ENCODE measurements at regions not wholly inside any gene's neighbourhood (a gene's known extent, or its start where the extent isn't known, plus 50 kb on each side); places are given as distances from the start of the nearest gene placed in this dataset.

DNA sequence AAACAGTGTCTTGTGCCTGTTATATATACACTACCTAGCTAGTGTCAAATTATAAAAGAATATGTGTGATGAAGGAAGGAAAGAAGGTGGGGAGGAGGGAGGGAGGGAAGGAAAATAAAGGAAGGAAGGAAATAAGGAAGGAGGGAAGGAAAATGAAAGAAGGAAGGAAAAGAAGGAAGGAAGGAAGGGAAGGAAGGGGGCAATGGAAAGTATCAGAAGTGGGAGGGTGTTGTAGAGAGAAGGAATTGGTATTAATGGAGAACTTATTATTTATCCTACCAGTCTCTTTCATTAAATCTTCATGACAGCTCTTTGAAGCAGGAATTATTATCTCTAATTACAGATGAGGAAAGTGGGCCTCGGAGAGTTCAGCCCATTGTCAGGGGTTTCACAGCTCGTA is 202.4 kb downstream of the SAMD5 start:
- DNase-seq (ENCODE audit: low spot score) (no peak), ATAC-seq (no peak)

DNA sequence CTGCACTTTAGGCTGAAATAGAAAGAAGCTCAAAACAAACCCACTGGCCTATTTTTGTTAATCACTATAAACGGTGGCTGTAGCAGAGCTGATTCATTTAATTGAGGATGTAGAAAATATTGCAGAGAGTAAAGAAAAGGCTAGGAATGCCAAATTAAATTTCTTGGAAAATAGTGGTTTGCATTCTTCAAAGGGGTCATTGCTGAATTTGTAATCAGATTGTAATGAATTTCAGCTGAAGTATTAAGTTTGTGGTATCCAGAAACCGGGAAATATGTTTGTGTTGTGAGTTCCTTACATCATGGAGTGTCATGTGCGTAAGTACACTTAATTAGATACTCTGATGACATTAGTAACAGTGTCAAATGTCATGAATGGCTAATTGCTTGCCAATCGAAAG is 203.0 kb downstream of the SAMD5 start:
- ATAC-seq (no peak), DNase-seq (ENCODE audit: low spot score) (no peak)

DNA sequence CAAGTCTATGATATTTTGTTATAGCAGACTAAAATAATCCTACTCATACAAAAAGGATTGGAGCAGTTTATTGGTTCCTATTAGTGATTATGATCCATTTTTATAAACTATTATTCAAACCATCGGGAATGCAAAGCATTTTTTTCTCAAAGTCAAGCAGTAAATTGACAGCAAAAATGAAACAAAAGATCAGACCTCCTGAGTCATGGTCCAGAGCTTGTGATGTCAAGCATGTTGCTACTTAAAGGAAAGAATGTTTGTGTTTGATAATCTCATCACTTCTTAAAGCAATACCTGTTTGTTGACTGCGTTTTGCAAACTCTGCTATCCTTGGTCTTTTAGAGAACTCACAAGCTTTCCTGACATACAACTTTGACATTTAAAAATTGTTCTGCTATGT is 204.4 kb downstream of the SAMD5 start:
- ATAC-seq (no peak), DNase-seq (ENCODE audit: low spot score) (no peak)

DNA sequence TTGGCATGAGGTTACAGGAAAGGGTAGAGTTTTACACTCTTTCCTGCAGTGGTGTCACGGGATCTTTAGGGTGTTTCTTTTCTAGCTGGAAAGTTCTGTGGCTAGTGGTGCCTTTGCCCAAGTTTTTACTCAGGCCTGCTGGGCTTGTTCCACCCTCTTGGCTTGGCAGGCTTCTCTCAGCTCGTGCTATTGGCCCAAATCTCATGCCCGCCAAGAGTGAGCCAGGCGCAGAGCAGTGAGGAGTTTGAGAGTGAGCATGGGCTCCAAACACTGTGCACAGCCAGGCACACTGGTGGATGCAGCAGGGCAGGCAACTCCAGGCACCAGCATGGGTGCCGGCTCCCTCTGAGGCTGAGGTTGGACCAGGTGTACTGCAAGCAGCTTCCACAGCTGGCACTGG is 206.5 kb downstream of the SAMD5 start:
- ATAC-seq = no peak
- DNase-seq (ENCODE audit: low spot score) = no peak

DNA sequence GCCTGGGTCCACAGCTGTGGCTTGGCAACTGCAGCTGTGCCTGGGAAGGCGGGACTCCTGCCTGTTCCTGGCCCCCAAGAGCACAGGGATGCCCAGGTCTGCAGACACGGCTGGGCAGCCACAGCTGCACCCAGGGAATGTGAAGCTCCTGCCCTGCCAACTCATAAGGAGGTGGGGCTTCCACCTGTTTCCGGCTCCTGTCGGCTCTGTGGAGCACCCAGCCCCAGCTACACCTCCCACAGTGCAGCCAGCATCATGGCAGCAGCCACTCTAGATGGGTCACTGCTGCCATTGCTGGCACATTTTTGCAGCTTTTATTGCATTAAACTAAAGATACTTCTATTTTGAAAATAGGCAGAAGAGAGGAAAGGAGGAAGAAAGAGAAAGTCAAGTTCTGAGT is 207.9 kb downstream of the SAMD5 start:
- ATAC-seq (no peak), DNase-seq (ENCODE audit: low spot score) (no peak)

DNA sequence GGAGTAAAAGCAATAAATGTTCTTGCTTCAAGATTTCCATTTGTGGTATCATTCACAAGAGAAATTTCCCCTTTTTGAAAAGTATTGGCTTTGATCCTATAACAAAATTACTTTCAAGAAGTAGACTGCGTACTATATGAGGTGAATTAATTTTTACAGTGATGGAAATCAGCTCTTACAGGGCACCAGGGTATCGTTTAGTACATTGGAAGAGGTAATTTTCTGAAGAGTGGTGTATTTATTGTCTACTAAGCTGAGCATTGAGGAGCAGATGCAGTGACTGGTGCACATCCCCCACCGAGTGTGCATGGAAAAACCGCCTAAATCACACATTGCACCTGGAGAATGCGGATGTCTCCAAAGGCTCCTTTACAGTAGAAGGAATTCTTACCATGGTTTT is 209.5 kb downstream of the SAMD5 start:
- ATAC-seq = no peak

DNA sequence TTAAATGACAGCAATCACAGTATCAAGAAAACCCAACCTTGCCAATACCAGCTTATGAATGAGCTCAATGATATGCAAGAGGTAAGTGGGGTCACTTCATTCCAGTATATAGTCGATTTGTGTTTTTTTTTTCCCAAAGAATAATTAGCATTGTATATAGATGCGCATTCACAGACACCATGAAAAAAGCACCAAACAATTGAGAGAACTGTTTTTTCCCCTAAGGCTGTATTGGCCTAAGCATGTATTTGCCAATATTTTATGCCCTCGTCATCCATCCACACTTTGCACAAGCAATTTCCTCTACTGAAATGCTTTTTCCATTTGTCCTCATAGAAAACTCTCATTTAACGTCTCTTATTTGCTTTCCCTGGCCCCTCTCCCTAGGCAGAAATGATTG is 213.7 kb downstream of the SAMD5 start:
- DNase-seq (ENCODE audit: low spot score) (no peak), ATAC-seq (no peak)

More for the DNA sequence above, 209.5 kb downstream of the SAMD5 start:
- DNase-seq (ENCODE audit: low spot score) = no peak

DNA sequence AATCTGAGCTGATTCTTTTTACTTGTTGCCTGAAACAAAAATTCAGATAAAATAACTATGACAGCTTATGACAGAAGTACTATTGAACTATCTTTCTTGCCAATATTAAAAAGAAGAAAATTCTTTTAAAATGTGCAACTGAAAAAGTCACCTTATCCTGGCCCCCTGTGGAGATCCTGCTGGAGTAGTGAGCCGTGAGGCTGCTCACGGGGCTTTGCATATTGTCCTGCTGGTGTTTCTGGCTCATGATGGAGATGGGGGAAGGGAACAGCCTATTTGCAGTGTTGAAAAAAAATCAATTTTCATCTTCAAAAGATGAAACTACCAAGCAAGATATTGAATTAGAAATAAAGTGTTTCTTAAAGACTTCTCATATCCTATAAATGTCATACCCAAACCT is 216.0 kb downstream of the SAMD5 start:
- no peak for DNase-seq (ENCODE audit: low spot score)
- ATAC-seq = no peak

DNA sequence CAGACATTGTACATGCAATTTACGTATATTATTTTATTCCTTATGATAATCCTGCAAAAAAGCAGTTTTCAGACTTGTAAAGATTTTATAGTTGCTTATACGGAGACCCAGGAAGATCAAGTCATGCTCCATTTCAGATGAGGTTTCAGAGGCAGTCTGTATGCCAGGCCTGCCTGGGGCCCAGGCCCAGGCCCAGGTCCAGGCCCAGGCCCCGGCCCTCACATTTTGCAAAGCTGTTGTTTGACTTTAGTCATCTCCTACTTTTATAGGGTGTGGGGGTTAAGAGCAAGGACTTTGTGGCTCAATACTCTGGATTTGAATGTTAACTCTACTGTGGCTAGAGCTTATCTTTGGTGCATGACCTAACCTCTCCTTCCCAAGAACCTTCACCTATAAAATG is 217.9 kb downstream of the SAMD5 start:
- no peak for ATAC-seq
- no peak for DNase-seq (ENCODE audit: low spot score)

DNA sequence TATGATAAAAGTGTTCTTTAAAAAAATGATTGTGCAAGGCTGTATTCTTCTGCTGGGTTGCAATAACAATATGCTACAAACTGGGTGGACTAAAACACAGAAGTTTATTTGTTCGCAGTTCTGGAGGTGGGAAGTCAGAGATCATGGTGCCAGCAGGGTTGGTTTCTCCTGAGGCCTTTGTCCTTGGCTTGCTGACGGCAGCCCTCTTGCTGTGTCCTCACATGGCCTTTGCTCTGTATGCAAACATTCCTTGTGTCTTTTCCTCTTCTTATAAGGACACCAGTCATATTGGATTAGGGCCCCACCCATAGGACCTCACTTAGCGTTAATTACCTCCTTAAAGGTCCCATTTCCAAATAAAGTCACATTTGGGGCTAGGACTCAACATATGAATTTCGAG is 220.4 kb downstream of the SAMD5 start:
- no peak for ATAC-seq

DNA sequence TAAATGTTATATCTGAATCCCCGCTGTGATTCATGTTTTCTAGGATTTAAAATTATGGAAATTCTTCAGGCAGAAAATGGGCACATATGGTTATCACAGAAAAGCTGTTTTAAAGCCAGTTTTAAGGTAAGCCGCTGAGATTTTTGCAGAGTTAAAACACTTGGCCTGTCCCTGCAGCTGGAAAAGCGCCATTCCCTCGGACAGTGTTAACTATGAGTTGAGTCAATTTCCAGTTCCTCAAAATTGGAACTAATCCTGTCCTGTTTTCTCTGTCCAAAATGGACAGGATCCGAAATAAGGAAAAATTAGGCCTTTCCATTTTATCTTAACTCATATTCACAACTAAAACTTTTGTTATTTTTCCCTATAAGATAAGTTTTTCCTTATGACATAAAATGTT is 225.2 kb downstream of the SAMD5 start:
- DNase-seq (ENCODE audit: low spot score) (no peak), ATAC-seq (no peak)

More for the DNA sequence above, 220.4 kb downstream of the SAMD5 start:
- no peak for DNase-seq (ENCODE audit: low spot score)

DNA sequence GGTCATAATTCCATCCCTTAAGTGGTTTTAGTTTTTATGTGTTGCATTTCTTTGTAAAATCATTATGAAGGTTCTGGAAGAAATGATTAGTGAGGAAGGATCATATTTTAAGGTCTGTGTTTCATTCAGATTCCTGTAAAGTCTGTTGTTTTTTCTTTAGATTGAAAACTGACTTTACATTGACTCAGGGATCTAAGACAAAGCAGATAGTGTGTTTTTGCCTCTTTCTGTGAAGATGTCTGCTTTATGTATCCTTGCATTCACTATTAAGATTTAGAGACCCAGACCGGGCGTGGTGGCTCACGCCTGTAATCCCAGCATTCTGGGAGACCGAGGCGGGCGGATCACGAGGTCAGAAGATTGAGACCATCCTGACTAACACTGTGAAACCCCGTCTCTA is 225.7 kb downstream of the SAMD5 start:
- DNase-seq (ENCODE audit: low spot score) = no peak
- ATAC-seq = no peak

DNA sequence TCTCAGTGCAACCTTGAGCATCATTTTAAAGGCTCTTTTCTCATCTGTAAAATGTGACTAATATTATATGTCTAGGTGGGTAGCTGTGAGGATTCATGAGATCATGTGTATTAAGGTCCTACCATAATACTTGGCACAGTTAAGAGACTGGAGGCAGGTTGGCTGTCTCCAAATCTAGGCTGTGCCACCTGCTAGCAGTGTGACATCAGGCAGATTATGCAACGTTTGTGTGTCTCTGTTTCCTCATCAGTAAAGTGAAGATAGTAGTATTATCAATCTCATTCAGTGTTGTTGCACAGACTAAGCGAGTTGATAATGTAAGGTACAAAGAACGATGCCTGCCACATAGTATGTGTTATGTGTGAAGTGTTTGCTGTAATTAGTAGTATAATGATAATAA is 227.4 kb downstream of the SAMD5 start:
- DNase-seq (ENCODE audit: low spot score) (no peak), ATAC-seq (no peak)

DNA sequence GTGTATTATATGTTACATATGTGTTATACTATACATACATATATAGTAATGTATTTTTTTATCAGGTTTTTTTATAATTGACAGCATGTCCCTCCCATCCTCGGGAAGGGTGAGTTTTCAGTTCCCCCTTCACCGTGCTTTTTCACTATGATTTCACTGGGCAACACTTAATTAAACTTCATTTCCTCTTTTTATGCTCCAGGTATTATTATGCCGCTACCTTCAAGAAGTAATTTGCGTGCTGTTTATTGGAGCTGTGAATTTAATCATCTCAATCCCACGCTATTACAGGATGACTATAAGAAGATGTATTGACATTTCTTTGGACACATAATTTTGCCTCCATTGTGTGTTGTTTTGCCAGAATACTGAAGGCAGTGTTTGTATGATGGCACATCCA is 228.6 kb downstream of the SAMD5 start:
- DNase-seq (ENCODE audit: low spot score) = no peak
- ATAC-seq = no peak

DNA sequence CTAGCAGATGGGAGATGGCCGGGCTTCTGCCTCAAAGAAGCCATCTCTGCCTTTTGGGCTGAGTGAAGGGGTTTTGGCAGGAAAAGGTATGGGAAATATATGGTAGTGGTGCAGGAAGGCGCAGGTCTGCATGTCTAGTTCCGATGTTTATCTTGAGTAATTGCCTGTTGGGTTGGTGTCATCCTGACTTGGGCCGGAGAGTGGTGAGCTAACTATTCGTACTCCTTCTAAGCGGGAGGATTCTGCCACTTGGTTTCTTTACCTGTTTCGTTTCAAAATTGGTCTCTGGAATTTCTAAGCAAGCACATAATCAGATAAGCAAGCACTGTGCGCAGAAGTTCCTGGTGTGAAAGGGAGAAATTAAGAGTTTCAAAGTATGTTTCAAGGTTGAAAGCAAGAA is 229.6 kb downstream of the SAMD5 start:
- DNase-seq (ENCODE audit: low spot score) (no peak), ATAC-seq (no peak)

DNA sequence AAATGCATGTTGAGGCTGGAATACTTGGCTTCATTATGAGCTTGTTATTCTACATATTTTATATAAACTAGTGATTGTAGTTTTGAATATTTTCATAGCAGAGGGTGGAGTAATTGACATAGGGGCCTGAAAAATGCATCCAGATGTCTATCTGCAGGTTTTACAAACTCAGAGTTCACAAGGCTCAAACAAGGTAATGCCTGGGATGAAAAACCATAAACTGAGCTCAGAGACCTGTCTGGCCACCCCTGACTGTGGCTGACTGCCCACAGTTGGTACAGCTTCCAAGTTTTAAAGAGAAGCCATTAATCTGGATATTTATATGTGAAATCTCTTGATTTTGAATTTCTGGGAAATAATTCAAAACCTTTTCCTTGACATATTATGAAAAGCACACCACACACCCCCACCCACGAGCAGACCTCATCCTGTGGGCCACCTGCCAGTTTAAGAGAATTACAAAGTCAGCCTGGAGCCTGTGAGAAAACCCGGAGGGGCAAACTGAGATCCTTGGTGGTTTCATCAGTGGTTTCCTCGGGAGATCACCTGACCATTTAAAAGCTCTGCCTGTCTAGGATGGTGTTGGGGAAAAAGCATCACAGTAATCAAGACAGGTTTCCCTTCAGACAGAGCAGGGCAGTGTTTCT is 230.1 kb downstream of the SAMD5 start:
- ATAC-seq (no peak), DNase-seq (ENCODE audit: low spot score) (no peak)

DNA sequence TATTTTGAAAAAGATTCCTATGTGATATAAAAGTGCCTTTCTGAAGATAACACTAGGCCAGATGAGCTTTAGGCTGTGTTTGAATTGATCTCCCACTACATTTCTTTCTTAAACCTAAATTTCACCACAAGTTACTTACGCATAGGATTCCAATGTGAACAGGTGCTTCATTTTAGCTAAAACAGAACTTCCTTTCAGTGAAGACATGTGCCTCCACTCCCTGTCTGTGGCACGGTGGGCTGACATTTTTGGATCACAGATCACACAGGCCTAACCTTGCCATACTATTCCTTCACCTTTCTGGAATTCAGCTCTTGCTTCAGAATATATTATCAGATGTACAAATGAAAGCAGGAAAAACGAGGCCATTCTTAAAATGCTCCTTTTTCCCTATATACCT is 231.8 kb downstream of the SAMD5 start:
- ATAC-seq (no peak), DNase-seq (ENCODE audit: low spot score) (no peak)

DNA sequence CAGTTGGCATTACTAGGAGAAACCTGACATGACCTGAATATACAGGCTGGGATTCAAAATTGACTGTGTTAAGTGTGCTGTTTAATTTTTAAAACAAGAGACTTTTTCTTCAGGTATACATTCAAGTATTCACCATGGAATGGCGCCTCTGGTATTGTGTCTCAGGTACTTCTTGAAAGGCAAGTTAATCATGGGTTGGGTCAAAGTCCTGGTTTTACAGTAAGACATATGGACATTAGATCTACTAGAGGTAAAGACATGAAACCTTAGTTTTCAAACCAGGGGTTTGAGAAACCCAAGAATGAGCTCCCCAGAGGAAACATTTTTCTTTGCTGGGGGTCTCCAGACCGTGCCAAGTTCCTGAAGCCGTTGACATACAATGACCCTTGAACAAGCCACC is 232.4 kb downstream of the SAMD5 start:
- DNase-seq (ENCODE audit: low spot score) = no peak
- no peak for ATAC-seq

DNA sequence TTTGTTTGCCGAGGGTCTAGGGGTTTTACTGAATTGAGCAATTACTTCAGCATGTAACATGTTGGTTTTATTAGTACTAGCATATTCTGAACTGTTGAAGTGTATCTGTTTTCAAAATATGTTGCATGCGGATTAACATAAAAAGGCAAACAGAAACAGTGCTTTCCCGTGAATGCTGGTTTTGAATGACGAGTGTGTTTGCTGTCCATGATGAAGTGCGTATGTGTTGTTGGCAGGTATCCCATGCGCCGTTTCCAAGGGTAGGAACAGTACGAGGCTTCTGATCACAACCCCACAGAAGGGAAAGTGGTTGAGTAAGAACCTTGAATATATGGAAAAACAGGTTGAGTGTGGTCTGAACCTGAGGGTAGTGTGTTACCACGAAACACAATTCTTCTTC is 232.9 kb downstream of the SAMD5 start:
- ATAC-seq (no peak), DNase-seq (ENCODE audit: low spot score) (no peak)

DNA sequence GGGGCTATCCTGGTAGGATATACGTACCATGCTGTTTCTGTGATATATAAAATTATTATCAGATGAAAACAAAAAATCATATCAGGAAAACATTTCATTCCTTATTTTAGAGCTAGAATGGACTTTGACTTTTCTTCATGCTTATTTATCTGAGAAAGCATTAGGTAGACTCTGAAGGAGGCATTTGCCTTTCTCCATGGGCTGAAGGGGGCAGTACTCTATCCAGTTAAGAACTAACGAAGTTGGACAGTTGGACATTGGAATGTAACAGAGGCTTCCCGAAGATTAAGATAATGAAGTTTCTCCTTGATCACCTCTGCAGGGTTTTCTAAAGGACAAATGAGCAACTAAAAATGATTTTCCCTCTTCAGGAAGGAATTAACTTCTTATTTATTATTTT is 233.9 kb downstream of the SAMD5 start:
- no peak for ATAC-seq
- no peak for DNase-seq (ENCODE audit: low spot score)

DNA sequence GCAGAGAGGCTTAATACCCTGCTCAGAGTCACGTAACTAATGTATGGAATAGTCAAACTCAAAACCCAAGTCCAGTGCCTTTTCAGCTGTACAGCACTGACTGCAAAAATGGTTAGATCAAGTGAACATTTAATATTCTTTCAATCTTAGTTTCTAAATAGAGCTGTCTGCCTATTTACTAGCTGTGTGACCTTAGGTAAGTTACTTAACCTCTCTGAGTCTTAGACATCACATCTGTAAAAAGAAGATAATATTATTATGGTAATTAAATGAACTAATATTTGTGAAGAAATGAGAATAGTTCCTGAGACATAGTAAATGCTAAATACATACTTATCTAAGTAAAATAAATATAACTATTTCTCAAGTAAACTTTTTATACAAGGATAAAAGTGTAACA is 235.5 kb downstream of the SAMD5 start:
- DNase-seq (ENCODE audit: low spot score) = no peak
- ATAC-seq = no peak

DNA sequence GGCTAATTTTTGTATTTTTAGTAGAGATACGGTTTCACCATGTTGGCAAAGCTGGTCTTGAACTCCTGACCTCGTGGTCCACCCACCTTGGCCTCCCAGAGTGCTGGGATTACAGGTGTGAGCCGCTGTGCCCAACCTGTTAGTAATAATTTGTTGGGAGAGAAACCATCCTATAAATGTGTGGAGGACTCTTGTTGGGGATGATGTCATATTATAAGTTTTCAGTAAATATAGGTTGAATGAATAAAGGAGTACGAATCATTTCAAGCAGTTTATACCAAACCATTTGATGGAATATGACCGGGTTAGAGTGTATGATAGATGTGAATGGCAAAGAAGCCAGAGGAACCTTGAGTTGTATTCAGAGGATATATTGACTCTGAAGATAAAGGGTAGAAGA is 240.8 kb downstream of the SAMD5 start:
- DNase-seq (ENCODE audit: low spot score) (no peak), ATAC-seq (no peak)

DNA sequence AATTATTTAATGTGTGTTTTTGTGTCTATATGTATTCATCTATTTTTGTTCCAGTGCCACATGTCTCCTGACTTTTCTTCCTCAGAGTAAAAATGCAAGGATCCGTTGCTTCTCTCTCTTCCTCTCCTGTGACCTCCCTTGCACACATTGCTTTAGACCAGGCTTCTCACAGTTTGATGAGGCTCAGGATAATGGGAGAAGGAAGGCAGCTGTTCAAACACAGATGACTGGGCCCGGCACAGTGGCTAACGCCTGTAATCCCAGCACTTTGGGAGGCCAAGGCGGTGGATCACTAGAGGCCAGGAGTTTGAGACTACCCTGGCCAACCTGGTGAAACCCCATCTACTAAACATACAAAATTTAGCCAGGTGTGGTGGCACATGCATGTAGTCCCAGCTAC is 241.9 kb downstream of the SAMD5 start:
- ATAC-seq (no peak), DNase-seq (ENCODE audit: low spot score) (no peak)

DNA sequence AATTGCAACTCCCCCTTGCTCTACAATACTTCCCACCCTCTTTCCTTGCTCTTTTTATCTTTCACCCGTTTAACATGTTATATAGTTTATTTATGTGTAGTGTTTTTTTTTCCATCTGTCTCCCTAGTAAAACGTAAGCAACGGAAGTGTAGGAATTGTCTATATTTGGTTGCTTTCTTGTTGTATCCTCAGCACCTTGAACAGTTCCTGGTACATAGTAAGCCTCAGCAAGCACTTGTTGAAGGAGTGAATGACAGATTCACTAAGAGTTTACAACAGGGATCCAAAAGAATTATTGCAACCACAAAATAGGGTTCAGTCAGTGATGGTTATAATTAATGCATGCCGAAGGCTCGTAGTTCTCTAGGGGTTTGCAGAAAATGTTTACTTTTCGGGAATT is 242.7 kb downstream of the SAMD5 start:
- DNase-seq (ENCODE audit: low spot score) (no peak), ATAC-seq (no peak)
